ENCODE measurements at regions not wholly inside any gene's neighbourhood (a gene's known extent, or its start where the extent isn't known, plus 50 kb on each side); places are given as distances from the start of the nearest gene placed in this dataset.

DNA sequence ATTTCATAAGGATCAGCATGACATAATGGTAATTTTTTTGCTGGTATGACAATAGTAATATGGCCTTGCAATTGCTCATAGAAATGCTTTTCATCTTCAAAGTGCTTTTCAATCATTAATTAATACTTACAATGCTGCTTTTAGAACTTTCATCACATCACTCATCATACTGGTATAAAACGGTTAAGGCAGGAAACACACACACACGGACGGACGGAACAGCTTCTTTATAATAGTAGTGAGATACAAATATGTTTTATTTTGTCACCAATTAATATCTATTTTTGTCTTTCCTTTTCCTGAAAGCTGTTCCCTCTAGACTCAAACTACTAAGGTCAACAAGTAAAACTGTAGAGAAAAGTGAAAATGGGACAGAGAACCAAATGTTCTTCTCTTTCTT is 353.9 kb upstream of the PKN2 start:
- TF ChIP-seq, protein P1, sequence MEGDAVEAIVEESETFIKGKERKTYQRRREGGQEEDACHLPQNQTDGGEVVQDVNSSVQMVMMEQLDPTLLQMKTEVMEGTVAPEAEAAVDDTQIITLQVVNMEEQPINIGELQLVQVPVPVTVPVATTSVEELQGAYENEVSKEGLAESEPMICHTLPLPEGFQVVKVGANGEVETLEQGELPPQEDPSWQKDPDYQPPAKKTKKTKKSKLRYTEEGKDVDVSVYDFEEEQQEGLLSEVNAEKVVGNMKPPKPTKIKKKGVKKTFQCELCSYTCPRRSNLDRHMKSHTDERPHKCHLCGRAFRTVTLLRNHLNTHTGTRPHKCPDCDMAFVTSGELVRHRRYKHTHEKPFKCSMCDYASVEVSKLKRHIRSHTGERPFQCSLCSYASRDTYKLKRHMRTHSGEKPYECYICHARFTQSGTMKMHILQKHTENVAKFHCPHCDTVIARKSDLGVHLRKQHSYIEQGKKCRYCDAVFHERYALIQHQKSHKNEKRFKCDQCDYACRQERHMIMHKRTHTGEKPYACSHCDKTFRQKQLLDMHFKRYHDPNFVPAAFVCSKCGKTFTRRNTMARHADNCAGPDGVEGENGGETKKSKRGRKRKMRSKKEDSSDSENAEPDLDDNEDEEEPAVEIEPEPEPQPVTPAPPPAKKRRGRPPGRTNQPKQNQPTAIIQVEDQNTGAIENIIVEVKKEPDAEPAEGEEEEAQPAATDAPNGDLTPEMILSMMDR (conservative IDR thresholded peaks at IDR 0.05; ENCODE audit: low read length) = no peak
- TF ChIP-seq EZH2phosphoT487 (IDR thresholded peaks at IDR 0.05; ENCODE audit: borderline replicate concordance, low read depth, low read length) = no peak

Data from OCI-LY7 (cell line).